ENCODE measurements at regions not wholly inside any gene's neighbourhood (a gene's known extent, or its start where the extent isn't known, plus 50 kb on each side); places are given as distances from the start of the nearest gene placed in this dataset.

DNA sequence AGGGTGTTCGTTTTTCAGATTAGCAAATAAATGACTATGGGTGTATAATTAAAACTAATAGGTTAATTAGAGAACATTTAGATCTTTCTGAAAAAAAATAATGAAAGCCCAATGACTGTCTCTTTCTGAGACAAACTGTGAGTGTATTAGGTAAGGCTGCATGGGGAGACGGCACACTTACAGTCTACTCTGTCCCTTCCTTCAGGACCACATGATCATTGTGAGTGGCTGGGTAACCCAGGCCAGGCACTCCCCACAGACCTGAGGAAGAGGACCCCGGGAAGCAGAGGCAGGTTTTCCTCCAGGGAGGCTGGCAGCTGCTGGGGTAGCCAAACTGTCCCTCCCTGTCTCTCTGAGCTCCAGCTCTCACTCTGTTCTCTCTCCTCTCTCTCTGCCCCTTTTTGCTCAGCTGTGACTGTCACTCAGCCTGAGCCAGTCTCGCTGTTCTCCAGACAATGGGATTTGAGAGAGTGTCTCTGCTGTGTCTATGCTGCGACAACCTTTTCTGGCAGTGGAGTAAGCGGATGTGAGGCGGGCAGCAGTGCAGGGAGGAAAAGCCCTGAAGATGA lies 83.1 kb upstream of the NCAM1 start:
- H3K36me3 Mint-ChIP-seq (ENCODE audit: low read depth), result no peaks in the 10 kb centered on the region
- TF ChIP-seq, protein P1, sequence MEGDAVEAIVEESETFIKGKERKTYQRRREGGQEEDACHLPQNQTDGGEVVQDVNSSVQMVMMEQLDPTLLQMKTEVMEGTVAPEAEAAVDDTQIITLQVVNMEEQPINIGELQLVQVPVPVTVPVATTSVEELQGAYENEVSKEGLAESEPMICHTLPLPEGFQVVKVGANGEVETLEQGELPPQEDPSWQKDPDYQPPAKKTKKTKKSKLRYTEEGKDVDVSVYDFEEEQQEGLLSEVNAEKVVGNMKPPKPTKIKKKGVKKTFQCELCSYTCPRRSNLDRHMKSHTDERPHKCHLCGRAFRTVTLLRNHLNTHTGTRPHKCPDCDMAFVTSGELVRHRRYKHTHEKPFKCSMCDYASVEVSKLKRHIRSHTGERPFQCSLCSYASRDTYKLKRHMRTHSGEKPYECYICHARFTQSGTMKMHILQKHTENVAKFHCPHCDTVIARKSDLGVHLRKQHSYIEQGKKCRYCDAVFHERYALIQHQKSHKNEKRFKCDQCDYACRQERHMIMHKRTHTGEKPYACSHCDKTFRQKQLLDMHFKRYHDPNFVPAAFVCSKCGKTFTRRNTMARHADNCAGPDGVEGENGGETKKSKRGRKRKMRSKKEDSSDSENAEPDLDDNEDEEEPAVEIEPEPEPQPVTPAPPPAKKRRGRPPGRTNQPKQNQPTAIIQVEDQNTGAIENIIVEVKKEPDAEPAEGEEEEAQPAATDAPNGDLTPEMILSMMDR (IDR thresholded peaks at IDR 0.05; ENCODE audit: unreplicated experiment in 3 of 3), result no peak
- H3K4me1 Mint-ChIP-seq, result peaks cover 26% of the 10 kb centered on the region
- peak overlapping the region; percentile 81 to 89 (median 88) for H3K27ac Mint-ChIP-seq
- H3K4me3 Mint-ChIP-seq, result peak overlapping the region in 2 of 3 experiments; percentile 4 to 9
- no peaks in the 10 kb centered on the region for H3K9me3 Mint-ChIP-seq
- H3K27me3 Mint-ChIP-seq (ENCODE audit: low read depth), result peaks cover 24% of the 10 kb centered on the region

DNA sequence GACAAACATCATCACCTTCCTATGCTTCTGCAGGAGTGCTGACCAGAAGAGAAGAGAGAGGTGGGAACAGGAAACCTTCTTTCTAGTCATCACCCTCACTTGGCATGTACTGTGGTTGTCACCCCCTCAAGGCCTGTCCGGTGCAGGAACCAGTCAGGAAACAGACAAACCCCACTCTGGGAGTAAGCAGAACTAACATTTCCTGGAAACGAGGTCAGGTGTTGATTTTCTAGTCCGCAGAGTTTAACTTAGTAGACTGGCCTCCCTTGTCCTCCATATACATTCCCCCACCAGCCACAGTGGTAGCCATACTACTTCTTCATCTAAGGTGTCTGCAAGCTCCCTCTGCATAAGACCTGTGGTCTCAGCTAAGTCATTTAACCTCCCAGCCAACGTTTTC lies 80.7 kb upstream of the NCAM1 start:
- TF ChIP-seq, protein P1 (IDR thresholded peaks at IDR 0.05; ENCODE audit: unreplicated experiment in 3 of 3), result no peak
- Mint-ChIP-seq H3K27ac (no peak overlapping the region), H3K9me3 (no peaks in the 10 kb centered on the region), H3K4me3 (no peak overlapping the region), H3K36me3 (ENCODE audit: low read depth) (no peaks in the 10 kb centered on the region), H3K4me1 (peaks cover 19% of the 10 kb centered on the region), H3K27me3 (ENCODE audit: low read depth) (peaks cover 19% of the 10 kb centered on the region)

DNA sequence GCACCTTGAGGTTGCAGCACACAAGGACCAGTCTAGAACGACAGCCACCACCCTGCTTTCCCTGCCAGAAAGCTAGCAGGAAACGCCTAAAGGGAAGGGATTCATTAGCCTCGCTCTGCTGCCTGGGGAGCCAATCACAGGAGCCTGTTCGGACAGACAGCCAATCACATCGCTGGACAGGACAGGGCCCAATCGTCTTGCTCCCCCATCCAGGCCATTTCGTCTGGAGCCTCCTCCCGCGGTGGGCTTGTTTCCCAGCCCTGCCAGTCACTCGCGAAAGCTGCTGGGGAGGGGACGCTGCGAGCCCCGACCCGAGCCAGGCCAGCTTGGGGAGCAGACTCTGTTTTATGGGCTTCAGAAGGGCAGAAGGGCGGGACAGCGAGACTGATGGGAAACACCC lies 79.8 kb upstream of the NCAM1 start:
- peak overlapping the region; percentile 86 to 89 (median 87) for H3K4me3 Mint-ChIP-seq
- peak overlapping the region; percentile 67 to 90 (median 70) for H3K27ac Mint-ChIP-seq
- peaks cover 17% of the 10 kb centered on the region for H3K27me3 Mint-ChIP-seq (ENCODE audit: low read depth)
- TF ChIP-seq, protein P1 (IDR thresholded peaks at IDR 0.05; ENCODE audit: unreplicated experiment in 3 of 3), result no peak
- H3K9me3 Mint-ChIP-seq, result no peaks in the 10 kb centered on the region
- no peaks in the 10 kb centered on the region for H3K36me3 Mint-ChIP-seq (ENCODE audit: low read depth)
- H3K4me1 Mint-ChIP-seq, result peaks cover 15% of the 10 kb centered on the region

DNA sequence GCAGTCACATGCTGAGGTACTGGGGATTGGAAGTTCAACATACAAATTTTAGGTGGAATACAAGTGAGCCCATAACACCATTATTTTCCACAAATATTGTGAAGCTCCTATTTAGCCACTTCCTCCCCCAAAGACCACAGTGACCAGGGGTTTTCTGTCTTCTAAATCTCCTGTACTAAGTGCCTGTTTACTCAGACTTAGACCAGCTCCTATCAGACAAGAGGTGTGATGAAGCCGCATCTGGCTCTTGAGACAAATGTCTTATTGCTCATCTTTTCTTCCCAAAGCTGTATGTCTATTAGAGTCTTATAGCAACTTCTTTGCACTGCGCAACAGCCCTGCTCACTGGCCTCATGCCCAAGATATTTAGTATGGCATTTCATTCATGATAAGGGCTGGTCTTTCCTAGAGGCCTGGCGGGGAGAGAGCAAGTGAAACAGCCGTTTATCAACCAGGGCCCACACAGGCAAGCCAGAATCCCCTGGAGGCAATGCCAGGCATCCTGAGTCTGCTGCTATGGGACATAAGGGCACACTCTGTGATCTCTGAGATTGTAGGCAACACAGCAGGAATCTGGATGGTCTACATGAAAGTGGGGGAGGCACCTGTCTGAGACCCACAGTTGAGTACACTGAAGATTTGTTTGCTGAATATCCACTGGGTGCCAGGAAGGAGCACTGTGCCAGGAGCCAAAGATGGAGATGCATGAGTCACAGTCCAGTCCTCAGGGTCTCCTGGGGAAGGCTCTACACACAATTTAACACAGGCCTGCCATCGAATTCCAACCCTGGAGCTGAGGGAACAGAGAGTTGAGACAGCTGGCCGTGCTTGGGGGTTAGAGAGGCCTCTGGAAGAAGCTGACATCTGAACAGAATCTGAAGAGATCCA lies 78.5 kb upstream of the NCAM1 start:
- Mint-ChIP-seq H3K9me3 (no peaks in the 10 kb centered on the region), H3K4me1 (peaks cover 7% of the 10 kb centered on the region), H3K27ac (no peak overlapping the region), H3K36me3 (ENCODE audit: low read depth) (no peaks in the 10 kb centered on the region), H3K4me3 (peak overlapping the region; percentile 40 to 67 (median 62)), H3K27me3 (ENCODE audit: low read depth) (peaks cover 14% of the 10 kb centered on the region)
- TF ChIP-seq, protein P1 (IDR thresholded peaks at IDR 0.05; ENCODE audit: unreplicated experiment in 3 of 3), result no peak

DNA sequence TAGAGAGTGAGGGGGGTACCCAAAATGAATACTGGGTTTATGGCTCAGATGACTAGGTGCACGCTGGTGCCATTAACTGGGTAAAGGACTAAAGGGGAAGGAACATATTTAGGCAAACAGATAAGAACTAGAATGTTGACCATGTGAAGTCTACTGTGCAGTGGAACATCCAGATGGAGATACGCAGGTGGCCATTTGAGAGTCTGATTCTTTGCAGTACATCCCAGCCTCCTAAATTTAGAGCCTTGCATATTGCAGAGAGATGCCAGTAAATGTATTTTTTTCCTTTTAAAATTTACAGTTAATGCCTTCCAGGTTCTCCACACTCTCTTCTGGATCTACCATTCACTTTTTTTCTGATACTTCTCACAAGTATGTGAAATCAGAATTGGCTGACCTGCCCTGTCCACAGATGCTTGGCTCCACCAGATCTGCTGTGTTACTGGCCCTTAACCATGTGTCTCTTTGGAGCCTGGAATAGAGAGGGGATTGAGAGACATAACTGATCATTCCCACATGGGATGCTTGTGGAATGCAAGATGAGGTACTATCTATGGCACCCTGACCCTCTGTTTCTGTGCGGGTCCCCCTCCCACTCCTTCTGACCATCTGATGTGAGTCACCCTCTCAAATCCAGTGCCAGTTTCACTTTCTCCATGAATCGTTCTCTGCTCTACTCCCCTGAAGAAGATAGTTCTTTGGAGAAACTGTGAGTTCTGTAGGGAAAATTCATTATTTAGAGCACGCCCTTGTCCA lies 77.0 kb upstream of the NCAM1 start:
- Mint-ChIP-seq H3K9me3 (no peaks in the 10 kb centered on the region), H3K27ac (no peak overlapping the region), H3K36me3 (ENCODE audit: low read depth) (no peaks in the 10 kb centered on the region), H3K4me1 (no peaks in the 10 kb centered on the region), H3K4me3 (no peak overlapping the region), H3K27me3 (ENCODE audit: low read depth) (peaks cover 5% of the 10 kb centered on the region)
- TF ChIP-seq, protein P1 (IDR thresholded peaks at IDR 0.05; ENCODE audit: unreplicated experiment in 3 of 3), result no peak
